NCI-H187 (cell line): ENCODE measurements at regions not wholly inside any gene's neighbourhood (a gene's known extent, or its start where the extent isn't known, plus 50 kb on each side); places are given as distances from the start of the nearest gene placed in this dataset.
"Not testable (repeated sequence)": the region's sequence is repeated elsewhere in the genome, so short reads cannot be mapped to it uniquely, and the experiment has no call there.

Experiments used
- DNase-seq, 2 experiments: peaks; one replicate each; lab custom pipeline; 2025; lab: John Stamatoyannopoulos, UW

- DNase-seq, result no peak
These were observed 256.2 kb downstream of the TAFA4 start for GRCh38 chr3:68676136-68676535.

GRCh38 chr3:68667346-68667745 lies 265.0 kb downstream of the TAFA4 start:
- DNase-seq, result no peak

DNA sequence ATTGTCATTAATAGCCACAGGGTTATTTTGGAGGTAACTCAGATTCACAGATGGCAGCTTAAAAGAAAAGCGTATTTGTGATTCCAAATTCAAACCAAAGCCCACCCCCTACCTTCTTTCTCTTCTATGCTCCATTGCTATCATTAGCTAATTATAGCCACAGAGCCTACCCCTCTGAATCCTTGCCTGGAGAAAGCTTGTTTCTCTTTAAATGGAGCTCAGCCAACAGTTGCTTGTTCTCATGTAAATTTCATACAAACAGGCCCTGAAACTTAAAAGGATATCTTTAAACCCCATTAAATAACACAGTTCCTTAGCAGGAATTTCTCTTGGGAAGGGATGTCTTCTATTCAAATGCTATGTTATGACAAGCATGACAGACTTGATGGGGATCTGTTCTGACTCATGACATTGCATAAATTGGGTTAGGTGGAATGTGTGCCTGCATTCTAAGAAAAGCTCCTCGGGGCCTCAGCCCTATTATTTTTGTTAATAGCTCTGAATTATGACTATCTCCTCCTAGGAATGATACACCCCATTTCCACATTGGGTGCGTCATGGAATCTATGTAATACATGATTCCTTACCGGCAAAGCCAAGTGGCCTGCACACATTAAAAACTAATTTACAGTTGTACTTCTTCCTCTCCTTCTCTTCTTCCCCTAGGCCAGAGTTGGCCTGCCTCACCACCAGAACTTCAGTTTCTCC lies 265.8 kb downstream of the TAFA4 start:
- no peak for DNase-seq

DNA sequence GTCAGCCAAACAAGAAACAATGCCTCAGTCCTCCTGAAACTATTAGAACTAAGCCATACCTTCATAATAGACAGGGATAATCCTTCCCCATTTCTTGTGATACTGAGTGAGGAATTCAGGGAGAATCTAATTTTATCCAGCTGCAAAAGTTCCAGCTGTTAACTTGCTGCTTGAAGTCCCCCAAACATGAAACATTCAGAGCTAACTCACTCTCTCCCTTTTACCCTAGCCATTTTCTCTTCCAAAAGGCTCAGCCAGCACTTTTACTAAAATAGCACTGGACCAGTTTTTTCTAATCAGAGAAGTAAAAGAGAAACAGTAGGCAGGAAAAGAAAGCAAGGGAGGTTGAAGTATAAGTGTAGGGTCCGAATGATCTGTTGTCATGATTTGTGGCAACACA lies 268.1 kb downstream of the TAFA4 start:
- no peak for DNase-seq

- DNase-seq, result no peak
These were observed 270.2 kb downstream of the TAFA4 start for GRCh38 chr3:68662176-68662575.

DNA sequence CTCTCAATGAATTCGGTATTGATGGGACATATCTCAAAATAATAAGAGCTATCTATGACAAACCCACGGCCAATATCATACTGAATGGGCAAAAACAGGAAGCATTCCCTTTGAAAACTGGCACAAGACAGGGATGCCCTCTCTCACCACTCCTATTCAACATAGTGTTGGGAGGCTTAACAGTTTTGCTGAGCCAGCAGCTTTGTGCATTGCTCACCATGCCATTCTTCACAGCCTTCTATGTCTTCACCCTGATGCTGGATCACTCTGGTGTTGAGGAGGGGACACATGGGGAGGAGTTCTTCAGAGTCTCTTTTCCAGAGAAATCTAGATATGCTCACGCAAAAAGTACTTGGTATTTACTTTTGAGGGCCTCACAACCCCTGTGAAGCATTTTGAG lies 281.7 kb downstream of the TAFA4 start:
- DNase-seq, result not testable (repeated sequence)

GRCh38 chr3:68648494-68648893 lies 283.9 kb downstream of the TAFA4 start:
- DNase-seq, result no peak

- no peak for DNase-seq
These were observed 300.3 kb downstream of the TAFA4 start for GRCh38 chr3:68631850-68632545.

DNA sequence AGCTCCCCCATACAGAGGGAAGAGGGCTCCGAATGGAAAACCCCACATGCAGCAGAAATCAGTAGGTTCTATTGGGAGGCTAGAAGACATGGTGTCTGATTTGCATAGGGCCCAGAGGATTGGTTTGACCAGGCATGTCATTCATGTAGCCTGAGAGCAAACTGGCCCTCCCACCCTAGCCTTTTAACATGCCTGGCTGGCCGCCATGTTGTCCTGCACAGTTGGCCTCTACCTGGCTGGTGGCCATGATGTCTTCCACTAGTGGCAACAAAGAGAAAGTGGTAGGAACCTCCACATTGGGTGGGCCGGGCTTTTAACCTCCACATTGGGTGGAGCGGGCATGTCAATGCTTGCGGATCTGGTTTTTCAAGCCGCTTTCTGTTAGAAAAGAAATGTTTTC lies 312.1 kb downstream of the TAFA4 start:
- no peak for DNase-seq

GRCh38 chr3:68614087-68614486 lies 318.3 kb downstream of the TAFA4 start:
- DNase-seq, result no peak

DNA sequence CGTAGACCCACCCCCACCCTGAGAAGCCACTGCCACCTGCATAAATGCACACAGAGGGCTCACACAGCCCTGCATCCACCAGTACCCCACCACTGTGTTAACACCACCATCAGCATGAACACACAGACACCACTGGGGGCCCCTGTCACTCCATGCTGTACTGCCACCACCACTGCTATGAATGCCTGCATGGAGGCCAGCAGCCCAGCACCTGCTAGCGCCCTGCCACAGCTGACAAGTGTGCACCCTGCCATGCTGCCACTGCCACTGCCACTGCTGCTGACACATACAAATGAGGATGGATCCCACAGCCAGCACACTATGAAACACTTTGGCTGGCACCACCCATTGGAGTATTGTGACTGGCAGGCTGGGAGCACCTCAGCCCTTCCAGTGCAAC lies 361.0 kb downstream of the TAFA4 start:
- DNase-seq, result no peak

GRCh38 chr3:68560728-68561127 lies 371.6 kb downstream of the TAFA4 start:
- DNase-seq, result no peak

DNA sequence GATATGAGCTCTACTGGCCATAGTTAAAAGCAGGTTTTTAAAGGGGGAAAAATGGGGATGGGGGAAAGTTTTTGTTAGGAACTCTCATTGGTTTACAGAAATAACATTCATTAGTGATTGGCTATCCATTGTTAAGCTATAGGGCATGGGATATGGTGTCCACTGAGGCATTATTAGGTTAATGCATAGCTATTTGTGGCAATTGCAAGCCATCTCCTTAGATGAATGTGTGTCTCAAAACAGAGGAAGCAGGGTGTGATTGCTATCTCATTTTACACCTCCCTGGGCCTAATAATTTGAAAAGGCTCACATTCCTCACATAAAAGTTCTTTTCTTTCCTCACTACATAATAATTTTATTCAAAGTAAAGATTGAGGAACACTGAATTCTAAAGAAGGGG lies 396.6 kb downstream of the TAFA4 start:
- no peak for DNase-seq

- DNase-seq, result no peak
These were observed 409.0 kb downstream of the TAFA4 start for GRCh38 chr3:68523330-68523729.

DNA sequence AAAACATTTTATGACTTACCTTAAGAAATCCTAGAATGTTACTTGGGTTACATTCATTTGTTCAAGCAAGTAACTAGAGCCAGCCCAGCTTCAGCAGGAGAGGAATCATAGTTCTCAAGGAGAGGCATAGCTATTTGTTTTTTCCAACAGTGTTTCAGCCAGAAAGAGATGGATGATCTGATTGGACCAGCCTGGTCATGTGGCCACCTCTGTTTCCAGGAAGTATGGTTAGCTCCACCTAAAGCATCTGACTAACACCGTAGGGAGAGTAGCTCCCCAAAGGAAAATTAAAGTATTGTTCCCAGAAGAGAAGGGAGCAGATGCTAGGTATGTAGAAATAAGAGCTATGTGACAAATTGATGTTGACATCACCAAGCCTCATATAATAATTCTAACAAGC lies 417.1 kb downstream of the TAFA4 start:
- no peak for DNase-seq

- no peak for DNase-seq
These were observed 428.1 kb downstream of the TAFA4 start for GRCh38 chr3:68504201-68504600.

GRCh38 chr3:68485845-68486244 lies 446.5 kb downstream of the TAFA4 start:
- not testable (repeated sequence) for DNase-seq

- DNase-seq, result no peak
These were observed 447.3 kb downstream of the TAFA4 start for GRCh38 chr3:68485051-68485450.

DNA sequence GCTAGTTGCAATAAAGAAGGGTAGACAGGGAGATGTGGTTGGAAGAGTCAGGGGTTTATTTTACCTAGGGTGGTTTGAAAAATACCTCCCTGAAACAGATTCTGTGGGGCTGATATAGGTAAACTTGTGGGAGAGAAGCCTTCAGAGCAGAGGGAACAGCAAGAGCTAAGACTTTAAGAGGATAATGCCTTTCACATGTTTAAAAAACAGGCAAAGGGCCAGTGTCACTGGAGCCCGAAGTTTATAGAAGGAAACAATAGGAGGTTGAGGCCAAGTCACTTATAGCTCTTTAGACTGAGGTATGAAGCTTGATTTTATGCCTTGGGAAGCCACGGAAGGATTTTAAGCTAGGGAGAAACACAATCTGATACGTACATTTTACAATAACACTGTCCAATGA lies 448.7 kb downstream of the TAFA4 start:
- no peak for DNase-seq

DNA sequence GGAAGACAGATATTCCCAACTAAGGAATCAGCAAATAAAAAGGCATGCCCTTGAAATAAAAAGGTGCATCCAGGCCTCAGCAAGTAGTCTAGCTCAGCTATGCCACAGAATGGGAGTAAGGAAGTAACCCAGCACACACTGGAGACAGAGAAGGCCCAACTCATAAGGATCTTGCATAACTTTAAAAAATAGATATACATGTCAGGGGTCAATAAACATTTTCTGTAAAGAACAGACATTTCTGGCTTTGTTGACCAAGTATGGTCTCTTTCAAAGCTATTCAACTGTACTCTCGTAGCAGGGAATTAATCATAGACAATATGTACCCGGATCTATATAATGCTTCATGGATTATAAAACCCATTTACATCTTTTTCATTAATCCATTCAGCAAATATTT lies 449.3 kb downstream of the TAFA4 start:
- DNase-seq, result no peak

GRCh38 chr3:68482565-68482964 lies 449.8 kb downstream of the TAFA4 start:
- DNase-seq, result no peak

GRCh38 chr3:68479779-68480178 lies 452.6 kb downstream of the TAFA4 start:
- no peak for DNase-seq

- no peak for DNase-seq
These were observed 463.5 kb downstream of the TAFA4 start for GRCh38 chr3:68468695-68469375.
